DOHH2 (cell line): ENCODE measurements at regions not wholly inside any gene's neighbourhood (a gene's known extent, or its start where the extent isn't known, plus 50 kb on each side); places are given as distances from the start of the nearest gene placed in this dataset.

Experiments
- H3F3A ChIP-seq: fragments of 200-600 bp; sonication (generic), shearing (Covaris generic); 2 replicates; pipeline ENCODE4 v1.6.0; 2016; ENCODE audit warnings: antibody characterized with exemption, mild to moderate bottlenecking; ENCODE audit not compliant: control insufficient read depth, insufficient read depth
- H3K27ac ChIP-seq: fragments of 200-600 bp; sonication (generic); 2 replicates; pipeline ENCODE4 v1.5.1; 2014; ENCODE audit warnings: low read depth, mild to moderate bottlenecking, low read length, moderate library complexity
- H3K27me3 ChIP-seq: fragments of 200-600 bp; sonication (generic); 2 replicates; pipeline ENCODE4 v1.6.1; 2014; ENCODE audit warnings: mild to moderate bottlenecking, low read length, mixed read lengths; ENCODE audit not compliant: control insufficient read depth
- H3K36me3 ChIP-seq: fragments of 200-600 bp; sonication (generic); 2 replicates; pipeline ENCODE4 v1.6.1; 2014; ENCODE audit warnings: mild to moderate bottlenecking, low read length, moderate library complexity, mixed read lengths; ENCODE audit not compliant: control insufficient read depth
- H3K4me1 ChIP-seq: fragments of 200-600 bp; sonication (generic); 2 replicates; pipeline ENCODE4 v1.6.1; 2014; ENCODE audit warnings: mild to moderate bottlenecking, low read length, mixed read lengths; ENCODE audit not compliant: control insufficient read depth
- H3K4me2 ChIP-seq: fragments of 200-600 bp; sonication (generic); 2 replicates; pipeline ENCODE4 v1.6.0; 2014; ENCODE audit warnings: mild to moderate bottlenecking, low read length, moderate library complexity
- H3K4me3 ChIP-seq: fragments of 200-600 bp; sonication (generic); 2 replicates; pipeline ENCODE4 v1.5.1; 2014; ENCODE audit warnings: mild to moderate bottlenecking, low read length, mixed read lengths
- H3K79me2 ChIP-seq: fragments of 200-600 bp; sonication (generic); 2 replicates; pipeline ENCODE4 v1.6.1; 2014; ENCODE audit warnings: mild to moderate bottlenecking, low read length, mixed read lengths; ENCODE audit not compliant: control insufficient read depth
- H3K9me2 ChIP-seq: fragments of 200-600 bp; sonication (generic); replicated peaks from 2 replicates; pipeline ENCODE4 v1.6.1; 2014; ENCODE audit warnings: mild to moderate bottlenecking, low read length, mixed read lengths; ENCODE audit not compliant: control insufficient read depth
- H3K9me3 ChIP-seq: fragments of 200-600 bp; sonication (generic); 2 replicates; pipeline ENCODE4 v1.6.1; 2014; ENCODE audit warnings: antibody characterized with exemption, low read length, mixed read lengths; ENCODE audit not compliant: control insufficient read depth, insufficient read depth
- H4K20me1 ChIP-seq: fragments of 200-600 bp; sonication (generic); 2 replicates; pipeline ENCODE4 v1.6.0; 2014; ENCODE audit warnings: low read depth, mild to moderate bottlenecking, antibody characterized with exemption, low read length, moderate library complexity; ENCODE audit not compliant: control insufficient read depth, insufficient read depth
- CTCF ChIP-seq: fragments of 200-600 bp; sonication (generic); IDR thresholded peaks from one replicate; pipeline ENCODE4 v1.5.1; 2014; ENCODE audit warnings: antibody characterized with exemption, mild to moderate bottlenecking, low read depth, low read length; ENCODE audit not compliant: poor library complexity, severe bottlenecking
- EZH2phosphoT487 ChIP-seq: fragments of 200-600 bp; sonication (generic); IDR thresholded peaks from 2 replicates; pipeline ENCODE4 v1.6.1; 2017; ENCODE audit warnings: borderline replicate concordance, mild to moderate bottlenecking, antibody characterized with exemption, low read length, moderate library complexity, mixed read lengths

- TF ChIP-seq EZH2phosphoT487: no peak
- no peak for TF ChIP-seq CTCF
- Histone ChIP-seq H3K9me2 (no peaks in the 10 kb centered on the region), H3K9me3 (no peaks in the 10 kb centered on the region), H3K4me3 (no peak overlapping the region), H3F3A (no peaks in the 10 kb centered on the region), H3K79me2 (no peaks in the 10 kb centered on the region), H4K20me1 (no peaks in the 10 kb centered on the region), H3K4me1 (no peaks in the 10 kb centered on the region), H3K27me3 (no peaks in the 10 kb centered on the region), H3K27ac (no peak overlapping the region), H3K36me3 (no peaks in the 10 kb centered on the region), H3K4me2 (no peak overlapping the region)
These were observed 759.1 kb upstream of the IGFBP3 start for GRCh38 chr7:46680147-46680546.

DNA sequence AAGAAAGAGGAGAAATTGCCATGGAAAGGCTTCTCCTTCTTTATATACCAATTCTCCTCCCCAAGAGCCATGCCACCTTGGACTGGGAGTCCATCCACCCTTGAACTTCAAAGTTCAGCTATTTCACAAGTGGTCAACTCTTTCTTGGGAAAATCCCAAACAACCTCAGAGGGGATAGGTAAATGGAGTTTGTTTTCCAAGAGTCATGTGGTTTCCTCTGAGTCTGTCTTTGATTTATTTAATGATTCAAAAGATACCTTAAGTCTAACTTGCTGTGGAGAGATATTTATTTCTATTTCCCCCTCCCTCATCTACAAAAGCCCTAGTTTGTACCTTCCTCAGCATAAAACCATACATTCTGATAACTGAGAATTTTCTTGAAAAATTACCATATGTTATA, 758.6 kb upstream of the IGFBP3 start:
- Histone ChIP-seq H3K4me3 (no peak overlapping the region), H3F3A (no peaks in the 10 kb centered on the region), H3K4me1 (no peaks in the 10 kb centered on the region), H3K9me2 (no peaks in the 10 kb centered on the region), H3K9me3 (no peaks in the 10 kb centered on the region), H3K27me3 (no peaks in the 10 kb centered on the region), H3K79me2 (no peaks in the 10 kb centered on the region), H4K20me1 (no peaks in the 10 kb centered on the region), H3K27ac (no peak overlapping the region), H3K4me2 (no peak overlapping the region), H3K36me3 (no peaks in the 10 kb centered on the region)
- TF ChIP-seq CTCF (no peak), EZH2phosphoT487 (no peak)

- H3K9me3 ChIP-seq: no peaks in the 10 kb centered on the region
- no peaks in the 10 kb centered on the region for H4K20me1 ChIP-seq
- H3K4me2 ChIP-seq: no peak overlapping the region
- no peaks in the 10 kb centered on the region for H3K9me2 ChIP-seq
- H3F3A ChIP-seq: no peaks in the 10 kb centered on the region
- no peaks in the 10 kb centered on the region for H3K4me1 ChIP-seq
- no peak overlapping the region for H3K4me3 ChIP-seq
- H3K27ac ChIP-seq: no peak overlapping the region
- no peaks in the 10 kb centered on the region for H3K27me3 ChIP-seq
- TF ChIP-seq CTCF: no peak
- TF ChIP-seq EZH2phosphoT487: no peak
- no peaks in the 10 kb centered on the region for H3K36me3 ChIP-seq
- H3K79me2 ChIP-seq: no peaks in the 10 kb centered on the region
These were observed 757.3 kb upstream of the IGFBP3 start for GRCh38 chr7:46678421-46678820.

- H3K9me3 ChIP-seq: no peaks in the 10 kb centered on the region
- no peaks in the 10 kb centered on the region for H3F3A ChIP-seq
- H3K27me3 ChIP-seq: no peaks in the 10 kb centered on the region
- TF ChIP-seq CTCF: no peak
- TF ChIP-seq EZH2phosphoT487: no peak
- H3K36me3 ChIP-seq: no peaks in the 10 kb centered on the region
- no peaks in the 10 kb centered on the region for H3K9me2 ChIP-seq
- no peaks in the 10 kb centered on the region for H3K4me1 ChIP-seq
- no peaks in the 10 kb centered on the region for H4K20me1 ChIP-seq
- H3K4me2 ChIP-seq: no peak overlapping the region
- H3K79me2 ChIP-seq: no peaks in the 10 kb centered on the region
- no peak overlapping the region for H3K27ac ChIP-seq
- no peak overlapping the region for H3K4me3 ChIP-seq
These were observed 754.4 kb upstream of the IGFBP3 start for GRCh38 chr7:46675456-46675855.
